ENCODE measurements at regions not wholly inside any gene's neighbourhood (a gene's known extent, or its start where the extent isn't known, plus 50 kb on each side); places are given as distances from the start of the nearest gene placed in this dataset.

DNA sequence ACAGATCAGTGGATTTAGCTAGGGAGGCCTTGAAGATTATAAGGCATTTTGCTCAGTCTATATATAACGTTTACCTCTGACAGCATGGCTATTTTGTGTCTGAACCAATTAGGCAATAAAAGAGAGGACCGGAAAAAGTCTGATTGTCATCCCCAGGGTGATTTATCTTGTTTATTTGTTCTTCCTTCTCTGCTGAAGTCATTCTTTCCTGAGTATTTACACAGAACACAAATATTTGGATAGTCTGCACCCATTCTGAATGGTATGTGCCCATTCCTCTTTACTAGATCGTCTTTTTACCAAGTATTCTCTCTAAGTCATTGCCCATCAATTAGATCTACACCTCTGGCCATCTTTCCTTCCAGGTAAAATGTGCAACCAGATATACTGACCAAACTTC lies 1602.9 kb downstream of the KCNT2 start:
- TF ChIP-seq POLR2AphosphoS5 (IDR thresholded peaks at IDR 0.05; ENCODE audit: low read depth, low read length) (no peak), FOSL1 (IDR thresholded peaks at IDR 0.05; ENCODE audit: low read depth) (no peak), ZFX (IDR thresholded peaks at IDR 0.05) (no peak), EZH2phosphoT487 (IDR thresholded peaks at IDR 0.05; ENCODE audit: borderline replicate concordance) (no peak), SIN3A (IDR thresholded peaks at IDR 0.05; ENCODE audit: low read depth) (no peak), EZH2 (IDR thresholded peaks at IDR 0.05) (no peak), POLR2A (IDR thresholded peaks at IDR 0.05; ENCODE audit: borderline replicate concordance, extremely low read depth, insufficient read depth, insufficient read length) (no peak)
- TF ChIP-seq, protein P1, sequence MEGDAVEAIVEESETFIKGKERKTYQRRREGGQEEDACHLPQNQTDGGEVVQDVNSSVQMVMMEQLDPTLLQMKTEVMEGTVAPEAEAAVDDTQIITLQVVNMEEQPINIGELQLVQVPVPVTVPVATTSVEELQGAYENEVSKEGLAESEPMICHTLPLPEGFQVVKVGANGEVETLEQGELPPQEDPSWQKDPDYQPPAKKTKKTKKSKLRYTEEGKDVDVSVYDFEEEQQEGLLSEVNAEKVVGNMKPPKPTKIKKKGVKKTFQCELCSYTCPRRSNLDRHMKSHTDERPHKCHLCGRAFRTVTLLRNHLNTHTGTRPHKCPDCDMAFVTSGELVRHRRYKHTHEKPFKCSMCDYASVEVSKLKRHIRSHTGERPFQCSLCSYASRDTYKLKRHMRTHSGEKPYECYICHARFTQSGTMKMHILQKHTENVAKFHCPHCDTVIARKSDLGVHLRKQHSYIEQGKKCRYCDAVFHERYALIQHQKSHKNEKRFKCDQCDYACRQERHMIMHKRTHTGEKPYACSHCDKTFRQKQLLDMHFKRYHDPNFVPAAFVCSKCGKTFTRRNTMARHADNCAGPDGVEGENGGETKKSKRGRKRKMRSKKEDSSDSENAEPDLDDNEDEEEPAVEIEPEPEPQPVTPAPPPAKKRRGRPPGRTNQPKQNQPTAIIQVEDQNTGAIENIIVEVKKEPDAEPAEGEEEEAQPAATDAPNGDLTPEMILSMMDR (IDR thresholded peaks at IDR 0.05 in 2 of 3, conservative IDR thresholded peaks at IDR 0.05 in 1 of 3; ENCODE audit: borderline replicate concordance in 1 of 3, insufficient read depth in 1 of 3, low read depth in 2 of 3, low read length in 2 of 3), result no peak
- TF ChIP-seq, protein P2, sequence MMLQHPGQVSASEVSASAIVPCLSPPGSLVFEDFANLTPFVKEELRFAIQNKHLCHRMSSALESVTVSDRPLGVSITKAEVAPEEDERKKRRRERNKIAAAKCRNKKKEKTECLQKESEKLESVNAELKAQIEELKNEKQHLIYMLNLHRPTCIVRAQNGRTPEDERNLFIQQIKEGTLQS (IDR thresholded peaks at IDR 0.05), result no peak
- TF ChIP-seq, protein P3, sequence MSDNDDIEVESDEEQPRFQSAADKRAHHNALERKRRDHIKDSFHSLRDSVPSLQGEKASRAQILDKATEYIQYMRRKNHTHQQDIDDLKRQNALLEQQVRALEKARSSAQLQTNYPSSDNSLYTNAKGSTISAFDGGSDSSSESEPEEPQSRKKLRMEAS (IDR thresholded peaks at IDR 0.05), result no peak
- Histone ChIP-seq H3K9me3 (ENCODE audit: control insufficient read depth in 1 of 2, insufficient read depth in 1 of 2, low read depth in 1 of 2, low read length in 2 of 2) (no peaks in the 10 kb centered on the region), H3K79me2 (ENCODE audit: insufficient read depth, low read length) (no peaks in the 10 kb centered on the region), H3K27me3 (ENCODE audit: insufficient read depth, low read length) (no peaks in the 10 kb centered on the region), H2AFZ (ENCODE audit: low read depth, low read length, poor library complexity, severe bottlenecking) (no peak overlapping the region), H4K20me1 (ENCODE audit: insufficient read depth) (no peaks in the 10 kb centered on the region), H3K4me1 (ENCODE audit: control insufficient read depth in 1 of 2, insufficient read depth in 2 of 2, low read length in 2 of 2) (no peaks in the 10 kb centered on the region), H3K9me2 (ENCODE audit: insufficient read depth) (no peaks in the 10 kb centered on the region), H3K36me3 (ENCODE audit: control insufficient read depth in 1 of 2, insufficient read depth in 2 of 2, low read length in 2 of 2) (no peaks in the 10 kb centered on the region), H3K4me3 (replicated peaks in 1 of 2; ENCODE audit: low read depth in 1 of 2, low read length in 2 of 2) (no peak overlapping the region), H3K9ac (ENCODE audit: low read length) (no peak overlapping the region), H3K4me2 (ENCODE audit: low read length) (no peak overlapping the region), H3K27ac (ENCODE audit: low read depth, low read length) (no peak overlapping the region)
- ChIA-PET POLR2A (no interaction called here), CTCF (no interaction called here), RAD21 (ENCODE audit: low non-redundant PET in 1 of 2, low total read pairs in 2 of 2, uncharacterized antibody in 2 of 2, unreplicated experiment in 2 of 2) (no interaction called here)
- ATAC-seq (no peak), DNase-seq (ENCODE audit: low read depth, low spot score) (no peak)
- BruUV-seq (replicated peaks), result no TSS peak
- intact Hi-C loops (cut with micrococcal nuclease), result no loop called here

Data from HCT116 (cell line).